Coronary artery (tissue), 2 donors: ENCODE measurements at regions not wholly inside any gene's neighbourhood (a gene's known extent, or its start where the extent isn't known, plus 50 kb on each side); places are given as distances from the start of the nearest gene placed in this dataset.

Experiments
- DNase-seq: peaks from one replicate; pipeline ENCODE4 v3.0.0-alpha.2; 2017; ENCODE audit warnings: low spot score
- H3K27ac ChIP-seq, 2 donors: fragments of 200-600 bp; sonication (generic); one replicate each; pipeline ENCODE4 v1.5.1; 2016 to 2019
- H3K4me3 ChIP-seq: fragments of 200-600 bp; sonication (generic); 2 replicates; pipeline ENCODE4 v1.5.1; 2016; ENCODE audit warnings: mild to moderate bottlenecking, moderate library complexity
- TF ChIP-seq, protein P1 (sequence below): fragments of 200-600 bp; sonication (generic); IDR thresholded peaks from one replicate; pipeline ENCODE4 v1.5.1; 2019; ENCODE audit warnings: antibody characterized with exemption

DNA sequence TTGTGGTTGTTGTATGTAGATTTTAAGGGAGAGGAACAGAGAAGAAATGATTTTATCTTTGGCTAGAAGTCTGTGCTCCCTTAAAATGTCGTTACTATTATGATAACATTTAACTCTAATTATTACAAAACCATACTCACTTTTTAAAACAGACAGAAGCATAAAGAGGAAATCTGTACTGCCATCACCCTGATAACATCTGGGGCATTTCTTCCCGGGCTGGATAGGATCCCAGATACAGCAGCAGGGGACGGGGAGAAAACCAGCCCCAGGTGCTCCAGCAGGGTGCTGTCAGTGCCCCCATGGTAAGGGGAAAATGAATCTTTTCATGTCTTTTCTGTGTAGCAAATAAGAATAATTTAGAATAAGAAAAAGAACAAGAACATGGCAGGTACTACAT lies 139.4 kb upstream of the IRX6 start:
- H3K27ac ChIP-seq = no peak overlapping the region
- DNase-seq = no peak
- TF ChIP-seq, protein P1, sequence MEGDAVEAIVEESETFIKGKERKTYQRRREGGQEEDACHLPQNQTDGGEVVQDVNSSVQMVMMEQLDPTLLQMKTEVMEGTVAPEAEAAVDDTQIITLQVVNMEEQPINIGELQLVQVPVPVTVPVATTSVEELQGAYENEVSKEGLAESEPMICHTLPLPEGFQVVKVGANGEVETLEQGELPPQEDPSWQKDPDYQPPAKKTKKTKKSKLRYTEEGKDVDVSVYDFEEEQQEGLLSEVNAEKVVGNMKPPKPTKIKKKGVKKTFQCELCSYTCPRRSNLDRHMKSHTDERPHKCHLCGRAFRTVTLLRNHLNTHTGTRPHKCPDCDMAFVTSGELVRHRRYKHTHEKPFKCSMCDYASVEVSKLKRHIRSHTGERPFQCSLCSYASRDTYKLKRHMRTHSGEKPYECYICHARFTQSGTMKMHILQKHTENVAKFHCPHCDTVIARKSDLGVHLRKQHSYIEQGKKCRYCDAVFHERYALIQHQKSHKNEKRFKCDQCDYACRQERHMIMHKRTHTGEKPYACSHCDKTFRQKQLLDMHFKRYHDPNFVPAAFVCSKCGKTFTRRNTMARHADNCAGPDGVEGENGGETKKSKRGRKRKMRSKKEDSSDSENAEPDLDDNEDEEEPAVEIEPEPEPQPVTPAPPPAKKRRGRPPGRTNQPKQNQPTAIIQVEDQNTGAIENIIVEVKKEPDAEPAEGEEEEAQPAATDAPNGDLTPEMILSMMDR = no peak
- H3K4me3 ChIP-seq = no peak overlapping the region

- no peak for DNase-seq
- Histone ChIP-seq H3K4me3 (no peak overlapping the region), H3K27ac (no peak overlapping the region)
- TF ChIP-seq, protein P1 = no peak
Measured at GRCh38 chr16:55189224-55189623, 134.8 kb upstream of the IRX6 start.

- TF ChIP-seq, protein P1 = no peak
- no peak for DNase-seq
- Histone ChIP-seq H3K27ac (no peak overlapping the region), H3K4me3 (no peak overlapping the region)
Measured at GRCh38 chr16:55189682-55190636, 134.0 kb upstream of the IRX6 start.

DNA sequence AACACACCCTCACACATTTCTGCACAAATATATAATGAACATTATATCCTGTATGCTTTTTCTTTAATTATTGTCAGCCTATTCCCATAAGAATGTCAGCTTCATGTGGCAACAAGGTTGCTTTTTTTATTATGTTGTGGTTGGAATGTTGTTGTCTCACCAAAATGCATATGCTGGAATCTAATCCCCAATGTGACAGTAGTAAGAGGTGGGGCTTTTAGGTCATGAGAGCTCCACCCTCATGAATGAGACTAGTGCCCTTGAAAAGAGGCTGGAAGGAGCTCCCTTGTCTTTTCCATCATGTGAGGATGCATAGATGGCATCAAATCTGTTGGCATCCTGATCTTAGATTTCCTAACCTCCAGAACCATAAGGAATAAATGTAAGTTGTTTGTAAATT lies 131.3 kb upstream of the IRX6 start:
- no peak for DNase-seq
- Histone ChIP-seq H3K27ac (no peak overlapping the region), H3K4me3 (no peak overlapping the region)
- TF ChIP-seq, protein P1 = no peak

DNA sequence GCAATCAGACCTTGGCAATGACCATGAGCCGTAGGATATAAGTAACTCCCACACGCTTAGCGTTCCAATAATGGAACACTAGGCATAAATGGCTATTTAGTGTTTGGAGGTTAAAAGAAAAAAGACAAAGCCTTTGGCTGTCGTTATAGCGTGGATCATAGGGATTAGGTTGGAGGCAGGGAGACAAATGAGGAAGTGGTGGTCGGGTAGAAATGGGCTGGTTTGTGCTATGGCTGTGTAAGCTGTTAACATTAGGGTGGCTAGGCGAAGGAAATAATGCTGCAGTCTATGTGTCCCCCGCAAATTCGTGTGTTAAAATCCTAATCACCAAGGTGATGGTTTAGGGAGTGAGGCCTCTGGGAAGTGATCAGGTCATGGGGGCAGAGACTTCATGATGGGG lies 120.4 kb upstream of the IRX6 start:
- TF ChIP-seq, protein P1 = no peak
- Histone ChIP-seq H3K4me3 (no peak overlapping the region), H3K27ac (no peak overlapping the region)
- DNase-seq = no peak

DNA sequence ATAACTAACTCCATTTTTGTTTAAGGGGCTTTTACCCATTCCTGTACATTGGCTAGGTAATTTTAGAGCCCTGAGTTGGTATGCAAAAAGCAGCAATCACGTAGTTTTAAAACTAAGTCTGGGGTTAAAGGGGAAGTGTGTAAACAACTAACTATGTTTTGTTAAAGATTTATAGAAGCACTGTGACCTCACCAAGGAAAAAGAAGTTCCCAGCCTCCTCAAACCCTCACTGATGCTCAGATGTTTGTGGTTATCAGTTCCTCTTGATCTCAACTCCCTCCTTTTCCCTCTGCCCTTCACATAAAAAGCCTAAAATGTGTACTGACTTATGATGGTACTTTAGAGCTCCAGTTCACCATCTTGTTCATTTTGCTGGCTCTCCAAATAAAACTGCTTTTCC lies 119.9 kb upstream of the IRX6 start:
- H3K27ac ChIP-seq = no peak overlapping the region
- TF ChIP-seq, protein P1 = no peak
- no peak for DNase-seq
- H3K4me3 ChIP-seq = no peak overlapping the region

- H3K27ac ChIP-seq = no peak overlapping the region
- H3K4me3 ChIP-seq = no peak overlapping the region
- TF ChIP-seq, protein P1 = no peak
- no peak for DNase-seq
Measured at GRCh38 chr16:55204923-55205322, 119.1 kb upstream of the IRX6 start.
